ENCODE measurements at regions not wholly inside any gene's neighbourhood (a gene's known extent, or its start where the extent isn't known, plus 50 kb on each side); places are given as distances from the start of the nearest gene placed in this dataset.

DNA sequence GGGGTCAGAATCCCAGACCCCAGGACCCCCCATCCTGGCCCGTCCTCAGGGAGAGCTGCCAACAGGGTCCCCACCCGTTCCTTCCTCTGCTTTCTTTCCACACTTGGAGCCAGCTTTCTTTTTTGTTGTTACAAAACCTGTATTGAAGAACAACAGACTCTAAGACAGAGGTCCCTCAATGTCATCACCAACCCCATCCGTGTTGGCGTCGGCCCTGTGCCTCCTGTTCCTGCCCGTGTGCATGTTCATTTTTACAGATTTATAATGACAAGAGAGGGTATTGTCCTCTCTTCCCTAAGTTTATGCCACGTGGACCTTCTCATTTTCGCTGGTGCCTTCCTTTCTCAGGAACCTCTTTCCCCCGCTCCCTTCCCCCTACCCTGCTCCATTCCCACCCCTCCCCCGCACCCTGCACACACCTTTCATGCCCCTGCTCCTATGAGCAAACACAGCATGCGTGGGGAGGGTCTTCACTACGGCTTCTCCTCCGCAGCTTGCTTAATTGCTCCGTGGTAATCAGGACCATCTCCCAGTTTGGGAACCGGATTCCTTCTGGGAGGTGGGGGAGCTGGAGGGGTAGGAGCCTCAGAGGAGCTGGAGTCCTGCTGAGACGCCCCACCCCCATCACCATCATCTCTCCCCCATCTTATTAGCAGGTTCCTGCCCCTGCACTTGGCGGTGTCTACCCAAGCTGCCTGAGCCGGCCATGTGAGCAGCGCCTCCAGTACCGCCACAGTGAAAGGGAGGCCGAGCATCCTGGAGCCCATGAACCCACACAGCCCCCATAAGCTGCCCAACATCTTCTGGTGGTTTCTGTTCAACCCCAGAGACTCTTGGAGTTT lies 88.0 kb upstream of the INSIG1 start:
- CTCF ChIA-PET, result interaction anchor here (0.9 to 1.0 kb wide), 2 partner anchors 21 to 135 kb away, joined by 3 to 4 read pairs; no protein-coding TSS in a partner anchor
- Mint-ChIP-seq H3K27me3 (peaks cover 5% of the 10 kb centered on the region), H3K36me3 (ENCODE audit: low read depth) (peaks cover 2% of the 10 kb centered on the region), H3K4me3 (no peak overlapping the region), H3K27ac (no peak overlapping the region), H3K4me1 (ENCODE audit: low read depth) (peaks cover 39% of the 10 kb centered on the region), H3K9me3 (peaks cover 8% of the 10 kb centered on the region)
- intact Hi-C loops (cut with micrococcal nuclease), result loop anchor here (5.0 to 10.0 kb wide), 2 partner anchors 128 to 285 kb away; no protein-coding TSS in a partner anchor
- DNase-seq, result peak; percentile 37
- TF ChIP-seq, protein P1, sequence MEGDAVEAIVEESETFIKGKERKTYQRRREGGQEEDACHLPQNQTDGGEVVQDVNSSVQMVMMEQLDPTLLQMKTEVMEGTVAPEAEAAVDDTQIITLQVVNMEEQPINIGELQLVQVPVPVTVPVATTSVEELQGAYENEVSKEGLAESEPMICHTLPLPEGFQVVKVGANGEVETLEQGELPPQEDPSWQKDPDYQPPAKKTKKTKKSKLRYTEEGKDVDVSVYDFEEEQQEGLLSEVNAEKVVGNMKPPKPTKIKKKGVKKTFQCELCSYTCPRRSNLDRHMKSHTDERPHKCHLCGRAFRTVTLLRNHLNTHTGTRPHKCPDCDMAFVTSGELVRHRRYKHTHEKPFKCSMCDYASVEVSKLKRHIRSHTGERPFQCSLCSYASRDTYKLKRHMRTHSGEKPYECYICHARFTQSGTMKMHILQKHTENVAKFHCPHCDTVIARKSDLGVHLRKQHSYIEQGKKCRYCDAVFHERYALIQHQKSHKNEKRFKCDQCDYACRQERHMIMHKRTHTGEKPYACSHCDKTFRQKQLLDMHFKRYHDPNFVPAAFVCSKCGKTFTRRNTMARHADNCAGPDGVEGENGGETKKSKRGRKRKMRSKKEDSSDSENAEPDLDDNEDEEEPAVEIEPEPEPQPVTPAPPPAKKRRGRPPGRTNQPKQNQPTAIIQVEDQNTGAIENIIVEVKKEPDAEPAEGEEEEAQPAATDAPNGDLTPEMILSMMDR (IDR thresholded peaks at IDR 0.05), result no peak
- POLR2A ChIA-PET, result interaction anchor here (0.5 kb wide), 1 partner anchor 62 kb away, joined by 3 read pairs; no protein-coding TSS in a partner anchor
- no peak for ATAC-seq

DNA sequence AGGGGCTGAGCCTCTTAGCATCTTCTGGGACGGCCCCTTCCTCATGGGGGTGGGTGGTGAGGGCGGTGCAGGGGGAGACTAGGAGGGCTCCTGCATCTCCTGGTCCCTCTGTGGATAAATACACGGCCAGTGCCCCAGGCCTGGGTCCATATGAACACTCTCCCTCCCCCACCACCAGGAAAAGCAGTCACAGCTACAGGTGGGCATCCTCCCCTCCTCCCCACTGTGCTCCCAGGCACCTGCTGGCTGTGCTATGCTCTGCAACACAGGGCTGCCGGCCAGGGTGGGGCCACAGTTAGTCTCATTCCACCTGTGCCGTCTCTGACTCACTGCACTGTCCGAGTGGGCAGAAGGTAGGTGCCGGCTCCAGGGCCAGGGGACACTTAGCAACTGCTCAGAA lies 87.3 kb upstream of the INSIG1 start:
- POLR2A ChIA-PET, result interaction anchor here (0.5 kb wide), 1 partner anchor 62 kb away, joined by 3 read pairs; no protein-coding TSS in a partner anchor
- intact Hi-C loops (cut with micrococcal nuclease), result no loop called here
- peaks cover 5% of the 10 kb centered on the region for H3K27me3 Mint-ChIP-seq
- H3K4me1 Mint-ChIP-seq (ENCODE audit: low read depth), result peaks cover 32% of the 10 kb centered on the region
- ATAC-seq (no peak), DNase-seq (no peak)
- H3K27ac Mint-ChIP-seq, result no peak overlapping the region
- no peak overlapping the region for H3K4me3 Mint-ChIP-seq
- CTCF ChIA-PET, result no interaction called here
- no peaks in the 10 kb centered on the region for H3K36me3 Mint-ChIP-seq (ENCODE audit: low read depth)
- H3K9me3 Mint-ChIP-seq, result peaks cover 5% of the 10 kb centered on the region
- TF ChIP-seq, protein P1 (IDR thresholded peaks at IDR 0.05), result no peak

DNA sequence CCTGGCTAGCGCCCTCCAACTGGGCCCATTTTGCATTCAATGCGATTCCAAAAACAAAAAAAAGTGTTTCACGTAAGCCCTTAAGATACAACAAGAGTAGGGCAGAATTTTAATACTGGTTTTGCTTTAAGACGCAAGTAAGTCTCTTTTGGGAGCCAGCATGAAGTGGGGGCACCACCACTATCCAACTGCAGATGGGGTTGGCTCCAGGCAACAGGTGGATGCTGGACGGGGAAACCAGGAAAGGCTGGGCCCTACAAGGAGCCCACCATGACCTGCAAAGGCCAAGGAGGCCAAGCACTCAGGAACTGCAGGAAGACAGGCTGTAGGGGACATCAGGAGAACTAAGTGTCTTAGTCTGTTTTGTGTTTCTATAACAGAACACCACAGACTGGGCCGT lies 86.5 kb upstream of the INSIG1 start:
- DNase-seq (no peak), ATAC-seq (no peak)
- Mint-ChIP-seq H3K4me1 (ENCODE audit: low read depth) (peaks cover 27% of the 10 kb centered on the region), H3K36me3 (ENCODE audit: low read depth) (no peaks in the 10 kb centered on the region), H3K4me3 (no peak overlapping the region), H3K9me3 (peaks cover 5% of the 10 kb centered on the region), H3K27ac (no peak overlapping the region), H3K27me3 (peaks cover 5% of the 10 kb centered on the region)
- CTCF ChIA-PET, result no interaction called here
- intact Hi-C loops (cut with micrococcal nuclease), result no loop called here
- POLR2A ChIA-PET, result no interaction called here
- TF ChIP-seq, protein P1 (IDR thresholded peaks at IDR 0.05), result no peak

DNA sequence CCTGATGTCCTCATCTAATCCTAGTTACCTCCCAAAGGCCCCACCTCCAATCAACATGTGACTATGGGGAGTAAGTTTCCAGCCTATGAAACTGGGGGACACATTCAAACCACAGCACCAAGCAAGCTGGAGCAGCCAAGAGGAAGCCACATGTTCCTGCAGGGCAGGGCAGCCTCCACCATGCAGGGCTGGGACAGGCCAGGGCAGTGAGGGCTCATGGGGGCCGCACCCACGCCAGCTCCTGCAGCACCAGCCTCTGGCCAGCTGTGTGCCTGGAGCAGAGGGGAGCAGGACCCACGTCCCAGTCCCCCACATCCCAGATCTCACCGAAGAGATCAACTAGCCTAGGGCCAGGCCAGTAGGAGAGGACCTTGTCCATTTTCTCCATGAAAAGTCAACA lies 85.9 kb upstream of the INSIG1 start:
- no peak overlapping the region for H3K4me3 Mint-ChIP-seq
- no peak for ATAC-seq
- H3K27ac Mint-ChIP-seq, result no peak overlapping the region
- intact Hi-C loops (cut with micrococcal nuclease), result no loop called here
- peaks cover 22% of the 10 kb centered on the region for H3K4me1 Mint-ChIP-seq (ENCODE audit: low read depth)
- POLR2A ChIA-PET, result no interaction called here
- H3K27me3 Mint-ChIP-seq, result peaks cover 5% of the 10 kb centered on the region
- no peaks in the 10 kb centered on the region for H3K36me3 Mint-ChIP-seq (ENCODE audit: low read depth)
- no peak for DNase-seq
- CTCF ChIA-PET, result interaction anchor here (1.1 kb wide), 1 partner anchor 285 kb away, joined by 4 read pairs; no protein-coding TSS in a partner anchor
- TF ChIP-seq, protein P1 (IDR thresholded peaks at IDR 0.05), result no peak
- peaks cover 3% of the 10 kb centered on the region for H3K9me3 Mint-ChIP-seq
